ENCODE measurements at regions not wholly inside any gene's neighbourhood (a gene's known extent, or its start where the extent isn't known, plus 50 kb on each side); places are given as distances from the start of the nearest gene placed in this dataset.

DNA sequence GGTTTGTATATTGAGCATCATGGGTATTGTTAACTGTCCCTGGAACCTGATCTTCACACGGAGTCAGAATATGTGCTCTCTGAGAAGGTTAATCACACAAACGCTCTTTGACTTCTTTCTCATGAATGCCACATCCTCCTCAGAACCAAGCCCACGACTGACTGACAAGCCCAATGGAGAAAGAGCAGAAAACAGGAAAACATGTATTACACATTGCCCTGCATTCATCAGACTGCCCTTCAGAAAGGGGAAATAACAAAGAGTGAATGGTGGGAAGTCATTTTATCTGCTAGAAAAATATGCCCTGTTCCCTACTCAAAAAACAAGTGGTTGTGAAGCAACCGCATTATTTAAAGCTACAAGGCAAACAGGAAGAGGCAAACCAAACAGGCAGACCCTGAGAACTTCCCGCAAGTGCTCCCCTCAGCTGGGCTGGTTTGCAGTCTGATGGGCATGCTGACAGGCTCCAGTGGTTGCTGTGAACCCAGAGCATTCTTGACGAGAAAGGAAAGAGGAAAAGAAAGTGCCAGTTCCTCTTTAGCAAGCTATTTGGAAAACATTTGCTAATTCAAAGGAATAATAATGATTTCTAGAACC is 172.9 kb upstream of the SETBP1 start:
- DNase-seq (ENCODE audit: low spot score in 2 of 2) = no peak
- intact Hi-C loops (cut with DNase I; ENCODE audit: low total_unique reads) = no loop called here
- 63 to 68% methylated on average over 6 of the region's 6 CpGs for WGBS, 2 donors
- no peak overlapping the region for H3K4me3 ChIP-seq (ENCODE audit: low read depth, poor library complexity, severe bottlenecking)
- TF ChIP-seq, protein P1, sequence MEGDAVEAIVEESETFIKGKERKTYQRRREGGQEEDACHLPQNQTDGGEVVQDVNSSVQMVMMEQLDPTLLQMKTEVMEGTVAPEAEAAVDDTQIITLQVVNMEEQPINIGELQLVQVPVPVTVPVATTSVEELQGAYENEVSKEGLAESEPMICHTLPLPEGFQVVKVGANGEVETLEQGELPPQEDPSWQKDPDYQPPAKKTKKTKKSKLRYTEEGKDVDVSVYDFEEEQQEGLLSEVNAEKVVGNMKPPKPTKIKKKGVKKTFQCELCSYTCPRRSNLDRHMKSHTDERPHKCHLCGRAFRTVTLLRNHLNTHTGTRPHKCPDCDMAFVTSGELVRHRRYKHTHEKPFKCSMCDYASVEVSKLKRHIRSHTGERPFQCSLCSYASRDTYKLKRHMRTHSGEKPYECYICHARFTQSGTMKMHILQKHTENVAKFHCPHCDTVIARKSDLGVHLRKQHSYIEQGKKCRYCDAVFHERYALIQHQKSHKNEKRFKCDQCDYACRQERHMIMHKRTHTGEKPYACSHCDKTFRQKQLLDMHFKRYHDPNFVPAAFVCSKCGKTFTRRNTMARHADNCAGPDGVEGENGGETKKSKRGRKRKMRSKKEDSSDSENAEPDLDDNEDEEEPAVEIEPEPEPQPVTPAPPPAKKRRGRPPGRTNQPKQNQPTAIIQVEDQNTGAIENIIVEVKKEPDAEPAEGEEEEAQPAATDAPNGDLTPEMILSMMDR (IDR thresholded peaks at IDR 0.05) = no peak
- TF ChIP-seq POLR2A (IDR thresholded peaks at IDR 0.05) = no peak

GRCh38 chr18:44508474-44508873 is 172.2 kb upstream of the SETBP1 start:
- DNase-seq (ENCODE audit: low spot score in 2 of 2) = no peak
- TF ChIP-seq POLR2A (IDR thresholded peaks at IDR 0.05) = no peak
- TF ChIP-seq, protein P1 (IDR thresholded peaks at IDR 0.05) = no peak
- 82 to 93% methylated on average over 3 of the region's 3 CpGs for WGBS, 2 donors
- H3K4me3 ChIP-seq (ENCODE audit: low read depth, poor library complexity, severe bottlenecking) = no peak overlapping the region
- intact Hi-C loops (cut with DNase I; ENCODE audit: low total_unique reads) = no loop called here

DNA sequence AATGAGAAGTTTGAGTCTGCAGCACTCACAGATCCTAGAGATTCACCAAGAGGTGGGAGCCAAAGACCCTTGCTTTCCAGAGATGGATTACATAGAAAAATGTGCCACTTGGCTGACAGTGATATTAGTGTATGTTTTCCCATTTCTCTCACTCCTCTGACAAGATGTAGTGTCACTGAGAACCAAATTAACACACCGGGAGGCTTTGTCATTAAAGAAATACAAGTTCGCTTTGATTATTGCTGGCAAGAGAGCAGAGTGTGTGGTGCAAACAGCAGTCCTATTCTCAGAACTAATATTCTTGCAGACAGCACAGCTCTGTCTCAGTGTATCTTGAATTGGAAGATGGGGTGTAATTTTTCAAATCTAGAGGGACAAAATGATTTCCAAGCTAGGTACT is 171.6 kb upstream of the SETBP1 start:
- TF ChIP-seq, protein P1 (IDR thresholded peaks at IDR 0.05) = no peak
- 86 to 93% methylated on average over 2 of the region's 2 CpGs for WGBS, 2 donors
- H3K4me3 ChIP-seq (ENCODE audit: low read depth, poor library complexity, severe bottlenecking) = no peak overlapping the region
- no peak for DNase-seq (ENCODE audit: low spot score in 2 of 2)
- intact Hi-C loops (cut with DNase I; ENCODE audit: low total_unique reads) = no loop called here

DNA sequence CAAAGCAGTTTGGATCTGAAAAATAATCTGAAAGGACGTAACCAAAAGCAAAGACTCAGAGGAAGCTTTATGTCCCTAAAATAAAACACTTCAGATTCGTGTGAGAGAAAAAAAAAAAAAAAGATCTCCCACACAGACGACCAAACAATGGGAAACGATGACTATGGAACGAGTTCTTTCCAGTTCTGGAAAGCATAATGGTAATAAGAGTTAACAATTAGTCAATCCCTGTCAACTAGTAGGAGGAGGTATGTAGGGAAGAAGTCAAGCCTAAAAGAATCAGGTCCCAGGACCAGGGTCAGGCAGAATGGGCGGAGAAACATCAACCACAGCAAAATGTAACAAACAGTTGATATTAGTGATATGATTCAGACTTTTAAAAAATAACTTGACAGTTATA is 170.3 kb upstream of the SETBP1 start:
- WGBS, 2 donors = 55 to 61% methylated on average over 6 of the region's 6 CpGs
- no peak for DNase-seq (ENCODE audit: low spot score in 2 of 2)
- TF ChIP-seq POLR2A (IDR thresholded peaks at IDR 0.05) = no peak
- TF ChIP-seq, protein P1 (IDR thresholded peaks at IDR 0.05) = no peak
- intact Hi-C loops (cut with DNase I; ENCODE audit: low total_unique reads) = no loop called here
- no peak overlapping the region for H3K4me3 ChIP-seq (ENCODE audit: low read depth, poor library complexity, severe bottlenecking)

GRCh38 chr18:44513233-44513632 is 167.5 kb upstream of the SETBP1 start:
- no peak for DNase-seq (ENCODE audit: low spot score in 2 of 2)
- TF ChIP-seq, protein P1 (IDR thresholded peaks at IDR 0.05) = no peak
- TF ChIP-seq POLR2A (IDR thresholded peaks at IDR 0.05) = no peak
- H3K4me3 ChIP-seq (ENCODE audit: low read depth, poor library complexity, severe bottlenecking) = no peak overlapping the region
- intact Hi-C loops (cut with DNase I; ENCODE audit: low total_unique reads) = no loop called here
- WGBS, 2 donors = 91 to 94% methylated on average over 3 of the region's 3 CpGs

DNA sequence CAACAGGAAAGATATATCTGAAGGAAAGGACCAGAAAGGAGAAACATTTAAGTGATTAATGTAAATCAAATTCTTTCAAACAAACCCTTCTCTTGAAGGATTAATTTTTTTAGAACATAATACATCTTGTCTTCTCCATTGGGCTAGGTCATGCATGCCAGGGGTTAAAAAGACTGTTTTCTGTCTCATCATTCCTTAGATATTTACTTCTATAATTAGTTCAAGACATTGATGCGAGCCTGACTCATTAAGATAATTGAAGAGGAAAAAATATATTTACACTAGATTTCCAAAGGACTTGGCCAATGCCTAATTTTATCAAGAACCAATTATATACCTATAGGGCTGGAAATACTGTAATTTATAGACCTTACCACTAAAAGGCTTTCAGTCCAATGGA is 166.6 kb upstream of the SETBP1 start:
- no peak overlapping the region for H3K4me3 ChIP-seq (ENCODE audit: low read depth, poor library complexity, severe bottlenecking)
- 30 to 33% methylated on average over 1 of the region's 1 CpG for WGBS, 2 donors
- intact Hi-C loops (cut with DNase I; ENCODE audit: low total_unique reads) = no loop called here
- TF ChIP-seq POLR2A (IDR thresholded peaks at IDR 0.05) = no peak
- DNase-seq (ENCODE audit: low spot score in 2 of 2) = no peak
